Aorta (tissue), 5 donors: ENCODE measurements at regions not wholly inside any gene's neighbourhood (a gene's known extent, or its start where the extent isn't known, plus 50 kb on each side); places are given as distances from the start of the nearest gene placed in this dataset.

ENCODE experiments used
- ATAC-seq: fragments of 200-7000 bp; cut with Tn5 transposase; one replicate; pipeline ENCODE4 v1.9.1; 2022; ENCODE audit warnings: moderate library complexity; ENCODE audit not compliant: low FRiP score
- DNase-seq, 2 donors: peaks; one replicate each; pipeline ENCODE4 v3.0.0-alpha.2; 2020
- H3K27ac ChIP-seq, 2 donors: one replicate each; pipeline ENCODE4 v1.5.1; 2013; ENCODE audit warnings: low read length in 2 of 2, mild to moderate bottlenecking in 2 of 2, moderate library complexity in 2 of 2, control low read depth in 1 of 2, inconsistent platforms in 1 of 2, low read depth in 1 of 2
- H3K27me3 ChIP-seq, 2 donors: one replicate each; pipeline ENCODE4 v1.6.1; 2013; ENCODE audit warnings: control low read depth in 1 of 2, low read length in 1 of 2, mild to moderate bottlenecking in 1 of 2, moderate library complexity in 1 of 2; ENCODE audit not compliant: insufficient read depth in 2 of 2, control insufficient read depth in 1 of 2
- H3K36me3 ChIP-seq, 2 donors: one replicate each; pipeline ENCODE4 v1.6.1; 2013; ENCODE audit warnings: control low read depth in 1 of 2, low read length in 1 of 2, mild to moderate bottlenecking in 1 of 2; ENCODE audit not compliant: insufficient read depth in 2 of 2, control insufficient read depth in 1 of 2
- H3K4me1 ChIP-seq, 2 donors: one replicate each; pipeline ENCODE4 v1.6.1; 2013; ENCODE audit warnings: low read length in 2 of 2, control low read depth in 1 of 2, mild to moderate bottlenecking in 1 of 2, moderate library complexity in 1 of 2; ENCODE audit not compliant: insufficient read depth in 2 of 2, control insufficient read depth in 1 of 2
- H3K4me3 ChIP-seq, 2 donors: one replicate each; pipeline ENCODE4 v1.5.1; 2013; ENCODE audit warnings: low read length in 2 of 2, control low read depth in 1 of 2, mild to moderate bottlenecking in 1 of 2
- H3K9me3 ChIP-seq: one replicate; pipeline ENCODE4 v1.6.1; 2013; ENCODE audit warnings: mild to moderate bottlenecking, low read length; ENCODE audit not compliant: control insufficient read depth
- WGBS, 2 donors: extraction: QIAGEN DNeasy Blood & Tissue Kit; methylation state at CpG; one replicate each; pipeline ENCODE4 v1.1.7; 2013; 5-methylcytosine and 5-hydroxymethylcytosine counted together
- intact Hi-C, 2 donors: fragments of 100-400 bp; cut with DNase I; formaldehyde crosslinking; loops; one replicate each; pipeline versions ENCODE4 v1.14.2 to v1.15.0; 2022
- donor health status: healthy with polysubstance abuse.
- donor health status: Bipolar disorder and iron deficiency.
- donor health status: DM: no; HTN: no; CAD: no.
- donor health status: DM: no; HTN: no; CAD: no.
- donor health status: DM: yes; HTN: yes; CAD: no.

GRCh38 chr10:45075826-45076380, 75.2 kb downstream of the ZNF22 start:
- Histone ChIP-seq H3K27me3 (no peaks in the 10 kb centered on the region), H3K9me3 (no peaks in the 10 kb centered on the region), H3K36me3 (no peaks in the 10 kb centered on the region), H3K4me3 (no peak overlapping the region), H3K4me1 (peaks cover 0 to 6% of the 10 kb centered on the region in 2 donors), H3K27ac (no peak overlapping the region)
- 38 to 41% methylated on average over 6 of the region's 6 CpGs for WGBS, 2 donors
- intact Hi-C loops: no loop called here
- DNase-seq (no peak), ATAC-seq (no peak)

GRCh38 chr10:45076891-45077290, 76.2 kb downstream of the ZNF22 start:
- Histone ChIP-seq H3K27me3 (no peaks in the 10 kb centered on the region), H3K4me3 (no peak overlapping the region), H3K36me3 (no peaks in the 10 kb centered on the region), H3K27ac (no peak overlapping the region), H3K4me1 (peaks cover 0 to 6% of the 10 kb centered on the region in 2 donors), H3K9me3 (no peaks in the 10 kb centered on the region)
- ATAC-seq (no peak), DNase-seq (no peak)
- 9 to 10% methylated on average over 6 of the region's 6 CpGs for WGBS, 2 donors
- intact Hi-C loops: no loop called here

GRCh38 chr10:45080331-45080730, 79.6 kb downstream of the ZNF22 start:
- Histone ChIP-seq H3K4me1 (peaks cover 0 to 6% of the 10 kb centered on the region in 2 donors), H3K27me3 (no peaks in the 10 kb centered on the region), H3K27ac (no peak overlapping the region), H3K4me3 (no peak overlapping the region), H3K9me3 (no peaks in the 10 kb centered on the region), H3K36me3 (no peaks in the 10 kb centered on the region)
- intact Hi-C loops: loop anchor here in 1 of 2 donors (2.0 kb wide), 1 partner anchor 98 kb away; no protein-coding TSS in a partner anchor
- WGBS, 2 donors: 3% methylated on average over 3 of the region's 3 CpGs
- ATAC-seq (peak; percentile 74), DNase-seq (no peak)

GRCh38 chr10:45082176-45082575, 81.5 kb downstream of the ZNF22 start:
- Histone ChIP-seq H3K9me3 (peaks cover 3% of the 10 kb centered on the region), H3K4me3 (no peak overlapping the region), H3K27me3 (no peaks in the 10 kb centered on the region), H3K36me3 (no peaks in the 10 kb centered on the region), H3K4me1 (peaks cover 0 to 6% of the 10 kb centered on the region in 2 donors), H3K27ac (no peak overlapping the region)
- intact Hi-C loops: no loop called here
- no peak for ATAC-seq
- DNase-seq: no peak
- WGBS, 2 donors: 93 to 94% methylated on average over 1 of the region's 1 CpG

GRCh38 chr10:45091968-45092367, 91.2 kb downstream of the ZNF22 start:
- Histone ChIP-seq H3K4me3 (no peak overlapping the region), H3K27me3 (no peaks in the 10 kb centered on the region), H3K9me3 (no peaks in the 10 kb centered on the region), H3K36me3 (no peaks in the 10 kb centered on the region), H3K4me1 (no peaks in the 10 kb centered on the region), H3K27ac (no peak overlapping the region)
- peak in 1 of 2 donors; percentile 48 for DNase-seq
- intact Hi-C loops: no loop called here
- no peak for ATAC-seq
- 8 to 10% methylated on average over 5 of the region's 5 CpGs for WGBS, 2 donors

- no peaks in the 10 kb centered on the region for H3K9me3 ChIP-seq
- H3K4me1 ChIP-seq: no peaks in the 10 kb centered on the region
- no peak overlapping the region for H3K4me3 ChIP-seq
- no peaks in the 10 kb centered on the region for H3K36me3 ChIP-seq
- no peak for DNase-seq
- H3K27me3 ChIP-seq: no peaks in the 10 kb centered on the region
- intact Hi-C loops: no loop called here
- ATAC-seq: no peak
- 77 to 86% methylated on average over 6 of the region's 6 CpGs for WGBS, 2 donors
- H3K27ac ChIP-seq: no peak overlapping the region
Observed at GRCh38 chr10:45093945-45094344, 93.2 kb downstream of the ZNF22 start.

- no peaks in the 10 kb centered on the region for H3K27me3 ChIP-seq
- ATAC-seq (no peak), DNase-seq (no peak)
- no peaks in the 10 kb centered on the region for H3K36me3 ChIP-seq
- 41 to 66% methylated on average over 3 of the region's 3 CpGs for WGBS, 2 donors
- no peaks in the 10 kb centered on the region for H3K9me3 ChIP-seq
- intact Hi-C loops: no loop called here
- no peak overlapping the region for H3K27ac ChIP-seq
- H3K4me1 ChIP-seq: no peaks in the 10 kb centered on the region
- no peak overlapping the region for H3K4me3 ChIP-seq
Observed at GRCh38 chr10:45095286-45095685, 94.6 kb downstream of the ZNF22 start.

- H3K27me3 ChIP-seq: no peaks in the 10 kb centered on the region
- no peaks in the 10 kb centered on the region for H3K4me1 ChIP-seq
- intact Hi-C loops: no loop called here
- H3K36me3 ChIP-seq: no peaks in the 10 kb centered on the region
- DNase-seq: no peak
- no peak for ATAC-seq
- 80 to 86% methylated on average over 3 of the region's 3 CpGs for WGBS, 2 donors
- H3K9me3 ChIP-seq: no peaks in the 10 kb centered on the region
- no peak overlapping the region for H3K4me3 ChIP-seq
- no peak overlapping the region for H3K27ac ChIP-seq
Observed at GRCh38 chr10:45096001-45096400, 95.3 kb downstream of the ZNF22 start.

- ATAC-seq (no peak), DNase-seq (no peak)
- H3K4me3 ChIP-seq: no peak overlapping the region
- H3K27me3 ChIP-seq: no peaks in the 10 kb centered on the region
- WGBS, 2 donors: 92% methylated on average over 4 of the region's 4 CpGs
- H3K4me1 ChIP-seq: no peaks in the 10 kb centered on the region
- intact Hi-C loops: no loop called here
- H3K27ac ChIP-seq: no peak overlapping the region
- no peaks in the 10 kb centered on the region for H3K36me3 ChIP-seq
- H3K9me3 ChIP-seq: no peaks in the 10 kb centered on the region
Observed at GRCh38 chr10:45100429-45100828, 99.7 kb downstream of the ZNF22 start.
